Lower leg skin (tissue), 3 donors: ENCODE measurements at regions not wholly inside any gene's neighbourhood (a gene's known extent, or its start where the extent isn't known, plus 50 kb on each side); places are given as distances from the start of the nearest gene placed in this dataset.

Experiments
- POLR2A ChIP-seq, 2 donors: fragments of 450-650 bp; IDR thresholded peaks; one replicate each; pipeline ENCODE4 v1.6.1; 2016 to 2017; ENCODE audit warnings: antibody characterized with exemption in 2 of 2, mild to moderate bottlenecking in 1 of 2, moderate library complexity in 1 of 2
- TF ChIP-seq, protein P1 (sequence below), 3 donors: fragments of 450-650 bp; IDR thresholded peaks; one replicate each; pipeline ENCODE4 v1.5.1; 2016; ENCODE audit warnings: antibody characterized with exemption in 3 of 3, mild to moderate bottlenecking in 3 of 3, moderate library complexity in 2 of 3

DNA sequence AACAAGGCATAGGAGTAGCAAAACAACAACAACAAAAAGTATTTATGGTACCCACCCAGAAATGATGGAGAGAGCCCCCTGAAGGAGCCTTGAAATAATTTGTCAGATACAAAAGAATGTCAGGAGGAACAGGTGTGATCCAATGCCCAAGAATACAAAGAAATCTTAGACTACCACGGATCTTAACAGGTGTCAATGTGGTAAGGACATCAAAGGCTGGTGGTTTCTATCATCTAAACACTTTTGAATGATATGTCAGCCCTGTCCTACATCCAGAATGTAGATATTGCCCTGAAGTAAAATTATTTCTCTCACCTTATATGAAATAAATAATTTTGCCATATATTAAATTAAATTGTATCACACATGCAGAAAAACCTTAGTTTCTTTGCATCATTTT lies 386.4 kb upstream of the ANO5 start:
- TF ChIP-seq, protein P1, sequence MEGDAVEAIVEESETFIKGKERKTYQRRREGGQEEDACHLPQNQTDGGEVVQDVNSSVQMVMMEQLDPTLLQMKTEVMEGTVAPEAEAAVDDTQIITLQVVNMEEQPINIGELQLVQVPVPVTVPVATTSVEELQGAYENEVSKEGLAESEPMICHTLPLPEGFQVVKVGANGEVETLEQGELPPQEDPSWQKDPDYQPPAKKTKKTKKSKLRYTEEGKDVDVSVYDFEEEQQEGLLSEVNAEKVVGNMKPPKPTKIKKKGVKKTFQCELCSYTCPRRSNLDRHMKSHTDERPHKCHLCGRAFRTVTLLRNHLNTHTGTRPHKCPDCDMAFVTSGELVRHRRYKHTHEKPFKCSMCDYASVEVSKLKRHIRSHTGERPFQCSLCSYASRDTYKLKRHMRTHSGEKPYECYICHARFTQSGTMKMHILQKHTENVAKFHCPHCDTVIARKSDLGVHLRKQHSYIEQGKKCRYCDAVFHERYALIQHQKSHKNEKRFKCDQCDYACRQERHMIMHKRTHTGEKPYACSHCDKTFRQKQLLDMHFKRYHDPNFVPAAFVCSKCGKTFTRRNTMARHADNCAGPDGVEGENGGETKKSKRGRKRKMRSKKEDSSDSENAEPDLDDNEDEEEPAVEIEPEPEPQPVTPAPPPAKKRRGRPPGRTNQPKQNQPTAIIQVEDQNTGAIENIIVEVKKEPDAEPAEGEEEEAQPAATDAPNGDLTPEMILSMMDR (IDR thresholded peaks at IDR 0.05) = no peak
- no peak for TF ChIP-seq POLR2A (IDR thresholded peaks at IDR 0.05)
